B cell (primary cell): ENCODE measurements at regions not wholly inside any gene's neighbourhood (a gene's known extent, or its start where the extent isn't known, plus 50 kb on each side); places are given as distances from the start of the nearest gene placed in this dataset.

Experiments
- ATAC-seq: fragments of 200-7000 bp; cut with Tn5 transposase; one replicate; pipeline ENCODE4 v1.10.0; 2021; ENCODE audit warnings: low read depth, mild to moderate bottlenecking, moderate number of reproducible peaks, moderate library complexity
- CTCF ChIA-PET: fragments of 350-600 bp; sonication (Branson Sonifier 250); formaldehyde crosslinking; loops from one replicate; lab custom pipeline; 2021; ENCODE audit warnings: antibody characterized with exemption, inconsistent platforms; lab: Charles Lee
- POLR2A ChIA-PET: fragments of 350-600 bp; sonication (Branson Sonifier 250); formaldehyde crosslinking; loops from one replicate; lab custom pipeline; 2021; ENCODE audit warnings: antibody characterized with exemption; lab: Charles Lee
- DNase-seq: peaks from one replicate; pipeline ENCODE4 v3.0.0; 2013
- H2AFZ ChIP-seq: 2 replicates; pipeline ENCODE4 v1.6.1; 2012; ENCODE audit warnings: mild to moderate bottlenecking, low read depth, low read length; ENCODE audit not compliant: insufficient read depth, poor library complexity, severe bottlenecking
- H3K27ac ChIP-seq, 2 donors: 1 replicate in 1 of 2; 2 replicates in 1 of 2; pipeline ENCODE4 v1.5.1; 2012 to 2013; ENCODE audit warnings: low read length in 2 of 2, mild to moderate bottlenecking in 2 of 2, moderate library complexity in 1 of 2
- H3K27me3 ChIP-seq, 4 experiments: fragments of 200-600 bp in 1 of 4; sonication (generic) in 1 of 4; replicated peaks in 1 of 4; 1 replicate in 2 of 4; 2 replicates in 2 of 4; pipeline versions ENCODE4 v1.6.1 to v1.7.0; 2013 to 2016; ENCODE audit warnings: low read length in 3 of 4, mild to moderate bottlenecking in 2 of 4, mixed read lengths in 1 of 4, moderate library complexity in 1 of 4; ENCODE audit not compliant: insufficient read depth in 4 of 4, control insufficient read depth in 3 of 4; ENCODE audit errors: control extremely low read depth in 1 of 4
- H3K36me3 ChIP-seq, 2 experiments: replicated peaks in 1 of 2; 1 replicate in 1 of 2; 2 replicates in 1 of 2; pipeline versions ENCODE4 v1.6.1 to v1.7.1; 2013; ENCODE audit warnings: low read length in 1 of 2; ENCODE audit not compliant: insufficient read depth in 2 of 2, control insufficient read depth in 1 of 2; ENCODE audit errors: control extremely low read depth in 1 of 2, extremely low read depth in 1 of 2
- H3K4me1 ChIP-seq, 2 donors: fragments of 200-600 bp in 1 of 2; sonication (generic) in 1 of 2; 1 replicate in 1 of 2; 2 replicates in 1 of 2; pipeline versions ENCODE4 v1.5.1 to v1.6.1; 2013 to 2017; ENCODE audit warnings: low read length in 2 of 2; ENCODE audit not compliant: control insufficient read depth in 2 of 2, insufficient read depth in 2 of 2
- H3K4me2 ChIP-seq: replicated peaks from 2 replicates; pipeline ENCODE3; 2012; ENCODE audit warnings: mild to moderate bottlenecking, low read depth, low read length; ENCODE audit not compliant: poor library complexity, severe bottlenecking
- H3K4me3 ChIP-seq, 5 experiments: fragments of 200-600 bp in 1 of 5; sonication (generic) in 1 of 5; 1 replicate in 3 of 5; 2 replicates in 2 of 5; pipeline versions ENCODE4 v1.5.1 to v1.7.0; 2011 to 2016; ENCODE audit warnings: low read length in 4 of 5, mild to moderate bottlenecking in 4 of 5, low read depth in 2 of 5, control low read depth in 1 of 5, moderate library complexity in 1 of 5; ENCODE audit not compliant: insufficient read depth in 1 of 5; ENCODE audit errors: control extremely low read depth in 1 of 5, extremely low read depth in 1 of 5
- H3K79me2 ChIP-seq: fragments of 200-600 bp; sonication (generic); one replicate; pipeline ENCODE4 v1.6.0; 2016; ENCODE audit warnings: low read length; ENCODE audit not compliant: control insufficient read depth, insufficient read depth
- H3K9ac ChIP-seq: fragments of 200-600 bp; sonication (generic); 2 replicates; pipeline ENCODE4 v1.6.1; 2017; ENCODE audit warnings: mild to moderate bottlenecking, low read length, moderate library complexity
- H3K9me3 ChIP-seq, 3 donors: one replicate each; pipeline versions ENCODE4 v1.6.1 to v1.7.1; 2013; ENCODE audit warnings: low read length in 2 of 3; ENCODE audit not compliant: control insufficient read depth in 2 of 3, insufficient read depth in 1 of 3; ENCODE audit errors: control extremely low read depth in 1 of 3
- H4K20me1 ChIP-seq: 2 replicates; pipeline ENCODE4 v1.6.0; 2012; ENCODE audit warnings: mild to moderate bottlenecking, low read length; ENCODE audit not compliant: insufficient read depth, control insufficient read depth, poor library complexity, severe bottlenecking
- H3K27ac Mint-ChIP-seq: one replicate; pipeline ENCODE4 v1.8.0; 2021; ENCODE audit warnings: mixed read lengths
- H3K27me3 Mint-ChIP-seq: one replicate; pipeline ENCODE4 v1.8.0; 2021; ENCODE audit warnings: mixed read lengths
- H3K4me1 Mint-ChIP-seq: one replicate; pipeline ENCODE4 v1.8.0; 2021; ENCODE audit warnings: mixed read lengths
- H3K4me3 Mint-ChIP-seq: one replicate; pipeline ENCODE4 v1.8.0; 2021; ENCODE audit warnings: mixed read lengths
- H3K9me3 Mint-ChIP-seq: one replicate; pipeline ENCODE4 v1.8.0; 2022; ENCODE audit warnings: mixed read lengths; ENCODE audit not compliant: insufficient read depth
- EZH2 ChIP-seq: IDR thresholded peaks from 2 replicates; pipeline ENCODE4 v1.6.1; 2012; ENCODE audit warnings: borderline replicate concordance, low read depth, mild to moderate bottlenecking, moderate library complexity, low read length; ENCODE audit not compliant: insufficient read depth, poor library complexity, severe bottlenecking
- WGBS: methylation state at CpG from one replicate; pipeline ENCODE4 v1.1.5; 2013; ENCODE audit warnings: missing lambda C conversion rate; ENCODE audit not compliant: insufficient coverage; 5-methylcytosine and 5-hydroxymethylcytosine counted together
- intact Hi-C: fragments of 100-400 bp; cut with micrococcal nuclease; formaldehyde crosslinking; loops from one replicate; pipeline ENCODE4 v1.10.0; 2022
- TF ChIP-seq, protein P1 (sequence below): fragments of 200-600 bp; IDR thresholded peaks from one replicate; pipeline ENCODE4 v1.8.0; 2022; ENCODE audit warnings: antibody characterized with exemption, mild to moderate bottlenecking

DNA sequence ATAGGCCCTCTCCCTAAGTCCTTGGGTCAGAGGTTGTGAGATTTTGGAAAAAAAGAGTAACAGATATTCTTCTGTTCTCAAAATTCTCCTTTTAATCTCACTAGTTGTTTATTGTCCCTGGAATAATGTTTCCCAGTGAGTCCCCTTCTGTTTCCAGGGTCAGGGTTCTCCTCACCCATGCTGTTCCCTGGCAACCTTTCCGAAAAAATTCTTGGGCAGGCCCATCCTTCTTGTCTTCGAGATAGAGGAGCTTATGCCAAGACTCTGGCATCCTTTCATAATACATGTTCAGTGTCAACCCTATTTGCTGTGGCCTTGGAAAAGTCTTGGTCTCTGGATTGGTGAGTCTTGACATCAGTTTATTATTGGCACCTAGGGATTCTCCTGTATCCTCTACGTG is 212.4 kb upstream of the FAR2 start:
- no peak overlapping the region for H3K4me3 ChIP-seq
- H3K4me2 ChIP-seq: no peak overlapping the region
- TF ChIP-seq, protein P1, sequence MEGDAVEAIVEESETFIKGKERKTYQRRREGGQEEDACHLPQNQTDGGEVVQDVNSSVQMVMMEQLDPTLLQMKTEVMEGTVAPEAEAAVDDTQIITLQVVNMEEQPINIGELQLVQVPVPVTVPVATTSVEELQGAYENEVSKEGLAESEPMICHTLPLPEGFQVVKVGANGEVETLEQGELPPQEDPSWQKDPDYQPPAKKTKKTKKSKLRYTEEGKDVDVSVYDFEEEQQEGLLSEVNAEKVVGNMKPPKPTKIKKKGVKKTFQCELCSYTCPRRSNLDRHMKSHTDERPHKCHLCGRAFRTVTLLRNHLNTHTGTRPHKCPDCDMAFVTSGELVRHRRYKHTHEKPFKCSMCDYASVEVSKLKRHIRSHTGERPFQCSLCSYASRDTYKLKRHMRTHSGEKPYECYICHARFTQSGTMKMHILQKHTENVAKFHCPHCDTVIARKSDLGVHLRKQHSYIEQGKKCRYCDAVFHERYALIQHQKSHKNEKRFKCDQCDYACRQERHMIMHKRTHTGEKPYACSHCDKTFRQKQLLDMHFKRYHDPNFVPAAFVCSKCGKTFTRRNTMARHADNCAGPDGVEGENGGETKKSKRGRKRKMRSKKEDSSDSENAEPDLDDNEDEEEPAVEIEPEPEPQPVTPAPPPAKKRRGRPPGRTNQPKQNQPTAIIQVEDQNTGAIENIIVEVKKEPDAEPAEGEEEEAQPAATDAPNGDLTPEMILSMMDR: no peak
- no peak for TF ChIP-seq EZH2
- 86% methylated on average over 1 of the region's 3 CpGs for WGBS
- no peak overlapping the region for H3K4me3 Mint-ChIP-seq
- no peak overlapping the region for H3K9ac ChIP-seq
- H3K4me1 ChIP-seq: no peaks in the 10 kb centered on the region
- no peaks in the 10 kb centered on the region for H3K9me3 ChIP-seq
- no peaks in the 10 kb centered on the region for H3K27me3 ChIP-seq
- no peak overlapping the region for H2AFZ ChIP-seq
- H3K27ac ChIP-seq: no peak overlapping the region
- no peaks in the 10 kb centered on the region for H3K36me3 ChIP-seq
- ATAC-seq (no peak), DNase-seq (no peak)
- no peaks in the 10 kb centered on the region for H3K79me2 ChIP-seq
- H3K9me3 Mint-ChIP-seq: no peaks in the 10 kb centered on the region
- H4K20me1 ChIP-seq: no peaks in the 10 kb centered on the region
- CTCF ChIA-PET: no interaction called here
- intact Hi-C loops: no loop called here
- POLR2A ChIA-PET: no interaction called here
- H3K27me3 Mint-ChIP-seq: no peaks in the 10 kb centered on the region
- no peak overlapping the region for H3K27ac Mint-ChIP-seq
- no peaks in the 10 kb centered on the region for H3K4me1 Mint-ChIP-seq

GRCh38 chr12:28937196-28937595 is 211.9 kb upstream of the FAR2 start:
- Histone ChIP-seq H3K27me3 (no peaks in the 10 kb centered on the region), H3K9ac (no peak overlapping the region), H3K4me3 (no peak overlapping the region), H3K36me3 (no peaks in the 10 kb centered on the region), H3K27ac (no peak overlapping the region), H3K4me1 (no peaks in the 10 kb centered on the region), H2AFZ (no peak overlapping the region), H3K4me2 (no peak overlapping the region), H3K9me3 (no peaks in the 10 kb centered on the region), H4K20me1 (no peaks in the 10 kb centered on the region), H3K79me2 (no peaks in the 10 kb centered on the region)
- DNase-seq (no peak), ATAC-seq (no peak)
- no peaks in the 10 kb centered on the region for H3K9me3 Mint-ChIP-seq
- ChIA-PET CTCF (no interaction called here), POLR2A (no interaction called here)
- no peak for TF ChIP-seq EZH2
- TF ChIP-seq, protein P1: no peak
- no peak overlapping the region for H3K27ac Mint-ChIP-seq
- H3K4me1 Mint-ChIP-seq: no peaks in the 10 kb centered on the region
- no peak overlapping the region for H3K4me3 Mint-ChIP-seq
- WGBS: 100% methylated on average over 3 of the region's 3 CpGs
- no peaks in the 10 kb centered on the region for H3K27me3 Mint-ChIP-seq
- intact Hi-C loops: no loop called here
